ENCODE measurements at regions not wholly inside any gene's neighbourhood (a gene's known extent, or its start where the extent isn't known, plus 50 kb on each side); places are given as distances from the start of the nearest gene placed in this dataset.
"Not testable (repeated sequence)": the region's sequence is repeated elsewhere in the genome, so short reads cannot be mapped to it uniquely, and the experiment has no call there.

DNA sequence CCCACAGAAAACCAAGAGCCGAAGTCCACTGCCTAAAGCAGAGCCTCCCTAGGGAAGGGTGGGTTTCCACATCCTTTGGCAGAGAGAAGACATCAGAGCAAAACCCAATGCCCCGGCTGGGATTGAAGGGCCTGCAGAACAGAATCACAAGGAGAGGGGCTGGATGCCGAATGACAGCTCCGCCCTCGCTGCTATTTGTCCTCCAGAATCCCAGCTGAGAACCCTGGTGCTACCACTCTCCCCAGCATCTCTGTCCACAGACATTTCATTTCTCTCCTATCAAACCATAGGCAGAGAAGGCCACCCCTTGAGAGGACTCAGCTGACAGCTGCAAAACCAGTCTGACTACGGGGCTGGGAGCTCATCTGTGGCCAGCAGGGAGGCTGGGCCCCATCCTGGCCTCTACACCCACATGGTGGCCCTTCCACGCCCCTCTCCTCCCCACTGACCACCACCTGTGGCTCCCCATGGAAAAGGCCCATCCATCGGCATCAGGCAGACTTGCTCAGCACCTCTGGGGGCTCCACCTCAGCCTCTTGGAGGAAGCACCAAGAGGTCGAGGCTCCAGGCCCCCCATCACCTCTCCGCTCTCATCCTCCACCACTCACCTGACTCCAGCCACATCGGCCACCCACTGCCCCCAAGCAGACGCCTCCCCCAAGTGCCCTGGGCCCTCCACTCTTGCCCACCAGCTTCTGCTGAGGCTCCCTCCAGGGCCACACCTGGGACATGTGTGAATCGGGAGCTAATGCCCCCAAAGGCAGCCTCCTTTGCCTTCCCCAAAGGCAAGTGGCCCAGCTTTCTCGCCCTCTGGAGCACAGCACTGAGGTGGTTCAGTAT, 288.5 kb downstream of the C16orf95 start:
- peaks cover 0 to 5% (median 0%) of the 10 kb centered on the region in 5 donors for H3K9me3 Mint-ChIP-seq

DNA sequence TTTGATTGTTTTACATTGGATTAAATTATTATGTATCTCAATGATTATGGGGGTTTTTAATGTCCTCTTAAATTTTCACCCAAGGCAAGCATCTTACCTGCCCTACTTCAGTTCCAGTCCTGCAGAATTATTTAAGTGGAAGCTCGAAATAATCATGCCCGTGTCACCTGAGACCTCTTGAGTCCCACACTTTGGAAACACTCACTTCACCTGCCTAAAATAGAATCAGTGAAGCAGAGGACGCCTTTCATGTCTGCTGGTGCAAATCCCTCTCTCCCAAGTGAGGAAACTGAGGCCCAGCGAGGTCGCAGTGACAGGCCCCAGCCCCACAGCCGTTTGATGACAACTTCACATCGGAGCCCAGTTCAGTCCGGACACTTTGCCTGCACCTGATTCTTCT, 284.6 kb downstream of the C16orf95 start:
- no peak overlapping the region for H3K27ac Mint-ChIP-seq
- POLR2A ChIA-PET, result no interaction called here
- no peaks in the 10 kb centered on the region for H3K4me1 Mint-ChIP-seq

More for the DNA sequence above, 288.5 kb downstream of the C16orf95 start:
- H3K4me3 Mint-ChIP-seq, result no peak overlapping the region
- Histone ChIP-seq H3K36me3 (ENCODE audit: insufficient read depth, low read length) (no peaks in the 10 kb centered on the region), H3K9me3 (ENCODE audit: low read length) (no peaks in the 10 kb centered on the region), H3K27ac (ENCODE audit: low read depth, low read length) (no peak overlapping the region), H3K27me3 (ENCODE audit: insufficient read depth, low read length, poor library complexity, severe bottlenecking) (no peaks in the 10 kb centered on the region), H3K4me1 (ENCODE audit: insufficient read depth, low read length) (no peaks in the 10 kb centered on the region), H3K4me3 (ENCODE audit: low read length) (no peak overlapping the region)
- DNase-seq, result peak in 1 of 5 donors; percentile 33
- H3K4me1 Mint-ChIP-seq, result no peaks in the 10 kb centered on the region
- POLR2A ChIA-PET, result no interaction called here
- no peaks in the 10 kb centered on the region for H3K36me3 Mint-ChIP-seq
- no peak overlapping the region for H3K27ac Mint-ChIP-seq
- H3K27me3 Mint-ChIP-seq, result peaks cover 7 to 10% of the 10 kb centered on the region in 2 donors
- CTCF ChIA-PET, result no interaction called here

DNA sequence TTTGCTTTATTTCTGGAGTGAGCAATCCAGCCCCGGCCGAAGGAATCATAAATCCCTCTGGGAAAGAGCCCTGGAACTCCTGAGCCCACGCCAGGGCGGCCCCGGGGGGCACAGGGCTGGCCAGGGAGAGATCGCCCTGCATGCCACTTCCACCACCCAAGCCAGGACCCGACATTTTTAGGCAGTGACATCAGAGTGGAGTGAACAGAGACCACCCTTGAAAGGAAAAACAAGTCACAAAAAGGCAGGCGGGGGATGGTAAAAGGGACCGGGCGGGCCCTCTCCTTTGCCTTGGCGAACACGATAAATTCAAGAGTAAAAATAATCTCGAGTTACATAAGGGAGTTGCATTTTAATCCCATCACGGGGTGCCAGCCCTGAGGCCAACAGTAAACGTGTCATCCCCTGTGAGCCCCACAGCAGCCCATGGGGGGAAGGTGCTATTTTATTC, 284.1 kb downstream of the C16orf95 start:
- Histone ChIP-seq H3K4me3 (ENCODE audit: low read length) (no peak overlapping the region), H3K36me3 (ENCODE audit: insufficient read depth, low read length) (no peaks in the 10 kb centered on the region), H3K9me3 (ENCODE audit: low read length) (no peaks in the 10 kb centered on the region), H3K27me3 (ENCODE audit: insufficient read depth, low read length, poor library complexity, severe bottlenecking) (no peaks in the 10 kb centered on the region), H3K27ac (ENCODE audit: low read depth, low read length) (no peak overlapping the region), H3K4me1 (ENCODE audit: insufficient read depth, low read length) (no peaks in the 10 kb centered on the region)
- Mint-ChIP-seq H3K27ac (no peak overlapping the region), H3K9me3 (peaks cover 0 to 5% (median 0%) of the 10 kb centered on the region in 5 donors), H3K4me3 (no peak overlapping the region), H3K27me3 (peaks cover 2 to 4% of the 10 kb centered on the region in 2 donors), H3K4me1 (no peaks in the 10 kb centered on the region), H3K36me3 (no peaks in the 10 kb centered on the region)
- ChIA-PET POLR2A (no interaction called here), CTCF (no interaction called here)
- no peak for DNase-seq

More for the DNA sequence above, 284.6 kb downstream of the C16orf95 start:
- H3K36me3 ChIP-seq (ENCODE audit: insufficient read depth, low read length), result no peaks in the 10 kb centered on the region
- H3K9me3 ChIP-seq (ENCODE audit: low read length), result no peaks in the 10 kb centered on the region
- peaks cover 2 to 4% of the 10 kb centered on the region in 2 donors for H3K27me3 Mint-ChIP-seq
- H3K4me3 ChIP-seq (ENCODE audit: low read length), result no peak overlapping the region
- no peaks in the 10 kb centered on the region for H3K4me1 ChIP-seq (ENCODE audit: insufficient read depth, low read length)
- H3K27ac ChIP-seq (ENCODE audit: low read depth, low read length), result no peak overlapping the region
- DNase-seq, result no peak
- H3K9me3 Mint-ChIP-seq, result peaks cover 0 to 5% (median 0%) of the 10 kb centered on the region in 5 donors
- H3K27me3 ChIP-seq (ENCODE audit: insufficient read depth, low read length, poor library complexity, severe bottlenecking), result no peaks in the 10 kb centered on the region
- CTCF ChIA-PET, result no interaction called here
- H3K36me3 Mint-ChIP-seq, result no peaks in the 10 kb centered on the region
- H3K4me3 Mint-ChIP-seq, result no peak overlapping the region

DNA sequence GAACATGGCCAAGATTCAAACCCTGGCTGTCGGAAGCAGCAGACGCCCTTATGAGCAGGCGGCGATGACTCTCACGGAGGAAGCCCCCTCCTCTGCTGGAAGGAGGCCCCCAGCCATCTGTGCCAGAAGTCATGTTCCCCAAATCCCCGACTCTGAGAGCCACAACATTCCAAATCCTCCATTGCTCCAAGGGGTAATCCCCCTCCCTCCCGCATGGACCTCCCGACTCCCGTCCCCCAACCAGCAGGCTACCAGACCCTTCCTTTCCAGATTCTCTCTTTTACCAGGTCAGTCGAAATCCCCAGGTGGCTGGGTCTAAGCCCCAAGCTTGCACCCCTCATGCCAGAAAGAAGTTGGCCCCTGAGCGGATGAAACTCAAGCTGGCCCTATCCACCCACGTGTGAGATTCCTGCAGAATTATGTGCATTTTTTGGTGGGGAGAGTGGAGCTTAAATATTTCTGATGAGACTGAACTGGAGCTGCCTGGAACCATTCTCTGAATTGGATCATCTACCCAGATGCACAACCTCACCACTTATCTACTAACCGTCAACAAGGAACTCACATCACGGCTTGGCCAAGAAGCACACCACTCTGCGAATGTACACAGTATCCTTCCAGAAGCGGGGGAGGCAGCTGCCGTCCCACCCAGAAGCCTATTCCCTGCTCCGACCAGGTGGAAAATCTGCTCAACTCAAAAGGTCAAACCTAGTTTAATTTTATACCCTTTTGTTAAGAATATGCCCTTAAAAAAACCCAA, 283.5 kb downstream of the C16orf95 start:
- Histone ChIP-seq H3K27ac (ENCODE audit: low read depth, low read length) (no peak overlapping the region), H3K27me3 (ENCODE audit: insufficient read depth, low read length, poor library complexity, severe bottlenecking) (no peaks in the 10 kb centered on the region), H3K4me3 (ENCODE audit: low read length) (no peak overlapping the region), H3K9me3 (ENCODE audit: low read length) (no peaks in the 10 kb centered on the region), H3K36me3 (ENCODE audit: insufficient read depth, low read length) (no peaks in the 10 kb centered on the region), H3K4me1 (ENCODE audit: insufficient read depth, low read length) (no peaks in the 10 kb centered on the region)
- H3K9me3 Mint-ChIP-seq, result peaks cover 0 to 5% (median 0%) of the 10 kb centered on the region in 5 donors
- POLR2A ChIA-PET, result no interaction called here
- no peak overlapping the region for H3K4me3 Mint-ChIP-seq
- H3K4me1 Mint-ChIP-seq, result no peaks in the 10 kb centered on the region
- no peak for DNase-seq
- no peaks in the 10 kb centered on the region for H3K36me3 Mint-ChIP-seq
- CTCF ChIA-PET, result no interaction called here
- H3K27me3 Mint-ChIP-seq, result peaks cover 2 to 4% of the 10 kb centered on the region in 2 donors
- H3K27ac Mint-ChIP-seq, result no peak overlapping the region

DNA sequence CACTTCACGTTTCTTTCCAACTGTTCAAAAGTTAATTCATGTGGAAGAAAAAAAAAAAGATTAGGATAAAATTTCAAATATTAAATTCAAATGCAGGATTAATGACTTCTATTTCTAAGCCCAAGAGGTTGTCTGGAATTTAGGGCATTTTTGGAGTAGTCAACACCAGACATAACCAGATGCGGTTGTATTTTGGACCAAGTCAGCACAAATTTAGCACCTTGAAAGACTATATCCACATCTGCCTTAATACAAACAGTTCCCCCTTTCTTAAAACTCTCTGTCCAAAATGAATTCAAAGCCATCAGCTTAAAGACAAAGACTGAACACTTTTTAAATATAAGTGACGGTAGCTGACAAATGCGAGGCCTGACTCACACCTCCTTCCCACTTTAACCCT, 282.9 kb downstream of the C16orf95 start:
- Mint-ChIP-seq H3K36me3 (no peaks in the 10 kb centered on the region), H3K9me3 (peaks cover 0 to 5% (median 0%) of the 10 kb centered on the region in 5 donors), H3K4me1 (no peaks in the 10 kb centered on the region), H3K4me3 (no peak overlapping the region), H3K27me3 (peaks cover 2 to 4% of the 10 kb centered on the region in 2 donors), H3K27ac (no peak overlapping the region)
- Histone ChIP-seq H3K27ac (ENCODE audit: low read depth, low read length) (no peak overlapping the region), H3K36me3 (ENCODE audit: insufficient read depth, low read length) (no peaks in the 10 kb centered on the region), H3K4me1 (ENCODE audit: insufficient read depth, low read length) (no peaks in the 10 kb centered on the region), H3K27me3 (ENCODE audit: insufficient read depth, low read length, poor library complexity, severe bottlenecking) (no peaks in the 10 kb centered on the region), H3K4me3 (ENCODE audit: low read length) (no peak overlapping the region), H3K9me3 (ENCODE audit: low read length) (no peaks in the 10 kb centered on the region)
- ChIA-PET POLR2A (no interaction called here), CTCF (no interaction called here)
- DNase-seq, result no peak

DNA sequence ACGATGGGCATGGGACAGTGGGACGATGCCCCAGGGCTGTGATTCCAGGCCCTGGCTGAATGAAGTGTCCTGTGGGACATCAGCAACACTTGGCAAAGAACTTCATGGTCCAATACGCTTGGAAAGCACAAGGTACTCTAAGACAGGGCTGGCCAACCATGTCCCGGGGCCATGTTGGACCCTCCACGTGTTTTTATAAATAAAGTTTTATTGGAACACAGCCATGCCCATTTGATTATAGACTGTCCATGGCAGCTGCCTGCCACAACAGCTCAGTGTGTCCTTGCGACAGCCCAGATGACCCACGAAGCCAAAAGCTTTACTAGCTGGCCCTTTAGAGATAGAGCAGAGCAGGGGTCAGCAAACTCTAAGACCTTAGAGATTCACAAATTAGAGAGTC, 282.1 kb downstream of the C16orf95 start:
- Mint-ChIP-seq H3K4me1 (no peaks in the 10 kb centered on the region), H3K36me3 (no peaks in the 10 kb centered on the region), H3K27ac (no peak overlapping the region), H3K9me3 (peaks cover 0 to 2% (median 0%) of the 10 kb centered on the region in 5 donors), H3K4me3 (no peak overlapping the region), H3K27me3 (peaks cover 2 to 4% of the 10 kb centered on the region in 2 donors)
- ChIA-PET POLR2A (no interaction called here), CTCF (no interaction called here)
- Histone ChIP-seq H3K27me3 (ENCODE audit: insufficient read depth, low read length, poor library complexity, severe bottlenecking) (no peaks in the 10 kb centered on the region), H3K36me3 (ENCODE audit: insufficient read depth, low read length) (no peaks in the 10 kb centered on the region), H3K9me3 (ENCODE audit: low read length) (no peaks in the 10 kb centered on the region), H3K4me3 (ENCODE audit: low read length) (no peak overlapping the region), H3K4me1 (ENCODE audit: insufficient read depth, low read length) (no peaks in the 10 kb centered on the region), H3K27ac (ENCODE audit: low read depth, low read length) (no peak overlapping the region)
- DNase-seq, result no peak

DNA sequence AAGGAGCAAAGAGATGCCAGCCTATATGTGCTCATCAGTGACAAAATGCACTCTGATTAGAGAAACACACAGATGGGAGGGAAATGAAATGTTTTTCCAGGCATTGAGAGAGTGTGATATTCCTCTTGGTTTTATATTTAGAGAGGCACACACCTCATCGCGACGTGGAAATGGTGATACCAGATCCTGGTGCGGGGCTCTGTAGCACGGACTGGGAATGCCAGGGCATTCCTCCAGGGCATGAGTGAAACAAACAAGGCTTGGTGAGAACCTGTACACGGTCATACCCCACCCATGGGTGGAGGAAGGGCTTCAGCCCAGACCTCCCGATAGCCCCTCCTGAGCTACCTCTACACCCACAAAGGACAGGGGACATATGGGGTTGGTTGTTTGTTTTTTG, 280.2 kb downstream of the C16orf95 start:
- Mint-ChIP-seq H3K4me1 (no peaks in the 10 kb centered on the region), H3K27me3 (peaks cover 2 to 10% of the 10 kb centered on the region in 2 donors), H3K4me3 (no peak overlapping the region), H3K9me3 (peaks cover 0 to 1% (median 0%) of the 10 kb centered on the region in 5 donors), H3K27ac (no peak overlapping the region), H3K36me3 (no peaks in the 10 kb centered on the region)
- H3K4me1 ChIP-seq (ENCODE audit: insufficient read depth, low read length), result no peaks in the 10 kb centered on the region
- POLR2A ChIA-PET, result no interaction called here
- no peak for DNase-seq
- H3K4me3 ChIP-seq (ENCODE audit: low read length), result no peak overlapping the region
- no peaks in the 10 kb centered on the region for H3K27me3 ChIP-seq (ENCODE audit: insufficient read depth, low read length, poor library complexity, severe bottlenecking)
- H3K9me3 ChIP-seq (ENCODE audit: low read length), result no peaks in the 10 kb centered on the region
- H3K36me3 ChIP-seq (ENCODE audit: insufficient read depth, low read length), result no peaks in the 10 kb centered on the region
- H3K27ac ChIP-seq (ENCODE audit: low read depth, low read length), result no peak overlapping the region
- CTCF ChIA-PET, result no interaction called here

DNA sequence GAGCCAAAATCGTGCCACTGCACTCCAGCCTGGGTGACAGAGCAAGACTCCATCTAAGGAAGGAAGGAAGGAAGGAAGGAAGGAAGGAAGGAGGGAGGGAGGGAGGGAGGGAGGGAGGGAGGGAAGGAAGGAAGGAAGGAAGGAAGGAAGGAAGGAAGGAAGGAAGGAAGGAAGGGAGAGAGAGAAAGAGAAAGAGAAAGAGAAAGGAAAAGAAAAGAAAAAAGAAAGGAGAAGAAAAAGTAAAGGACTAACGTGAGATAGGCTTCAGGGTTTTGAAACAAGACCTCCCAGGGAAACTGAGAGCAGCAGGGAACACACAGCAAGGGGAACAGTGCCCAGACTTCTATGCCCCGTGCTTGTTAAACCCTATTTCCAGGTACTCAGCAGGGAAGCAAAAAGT, 278.7 kb downstream of the C16orf95 start:
- POLR2A ChIA-PET; H3K9me3 Mint-ChIP-seq; H3K36me3 Mint-ChIP-seq; DNase-seq; H3K4me3 ChIP-seq (ENCODE audit: low read length); H3K4me1 Mint-ChIP-seq; H3K4me1 ChIP-seq (ENCODE audit: insufficient read depth, low read length); CTCF ChIA-PET; H3K27ac ChIP-seq (ENCODE audit: low read depth, low read length); H3K9me3 ChIP-seq (ENCODE audit: low read length); H3K27me3 ChIP-seq (ENCODE audit: insufficient read depth, low read length, poor library complexity, severe bottlenecking); H3K36me3 ChIP-seq (ENCODE audit: insufficient read depth, low read length); H3K27me3 Mint-ChIP-seq; H3K27ac Mint-ChIP-seq: not testable (repeated sequence)
- peak overlapping the region in 1 of 7 donors; percentile 59 for H3K4me3 Mint-ChIP-seq
